HG03095 (cell line): ENCODE measurements at regions not wholly inside any gene's neighbourhood (a gene's known extent, or its start where the extent isn't known, plus 50 kb on each side); places are given as distances from the start of the nearest gene placed in this dataset.
"Not testable (repeated sequence)": the region's sequence is repeated elsewhere in the genome, so short reads cannot be mapped to it uniquely, and the experiment has no call there.

ENCODE experiments used
- ATAC-seq: cut with Tn5 transposase; IDR thresholded peaks from one replicate; pipeline ENCODE4 v1.9.1; 2021; ENCODE audit warnings: moderate library complexity; ENCODE audit not compliant: unreplicated experiment

GRCh38 chr10:36766415-36766810 is 359.0 kb upstream of the ANKRD30A start:
- ATAC-seq = no peak

DNA sequence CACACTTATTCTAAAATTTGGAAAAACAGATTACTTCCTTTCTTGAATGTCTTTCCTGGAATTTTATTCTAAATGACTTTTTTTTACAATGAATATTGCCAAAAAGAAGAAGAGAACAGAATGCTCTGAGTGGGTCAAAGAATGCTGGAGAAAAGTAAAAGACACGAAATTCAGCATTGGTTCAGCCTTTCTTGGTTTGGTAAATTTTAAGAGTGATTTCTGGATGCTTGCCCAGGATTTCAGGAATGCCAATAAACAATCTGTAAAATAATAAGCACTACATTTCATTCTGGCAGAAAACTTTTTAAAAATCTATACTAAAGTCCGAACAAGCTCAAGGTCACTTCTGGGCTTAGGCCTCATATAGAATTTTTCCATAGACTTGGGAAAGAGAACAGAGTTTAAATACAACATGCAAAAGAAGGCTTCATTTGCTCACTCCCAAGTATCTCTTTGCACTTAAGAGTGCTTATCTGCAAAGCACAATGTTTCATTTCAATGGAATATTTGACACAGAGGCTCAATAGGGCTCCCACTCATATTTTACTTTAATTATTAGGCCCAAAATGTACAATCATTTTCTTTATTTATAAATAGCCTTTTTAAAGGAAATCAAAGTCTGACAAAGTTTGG is 359.5 kb upstream of the ANKRD30A start:
- no peak for ATAC-seq

DNA sequence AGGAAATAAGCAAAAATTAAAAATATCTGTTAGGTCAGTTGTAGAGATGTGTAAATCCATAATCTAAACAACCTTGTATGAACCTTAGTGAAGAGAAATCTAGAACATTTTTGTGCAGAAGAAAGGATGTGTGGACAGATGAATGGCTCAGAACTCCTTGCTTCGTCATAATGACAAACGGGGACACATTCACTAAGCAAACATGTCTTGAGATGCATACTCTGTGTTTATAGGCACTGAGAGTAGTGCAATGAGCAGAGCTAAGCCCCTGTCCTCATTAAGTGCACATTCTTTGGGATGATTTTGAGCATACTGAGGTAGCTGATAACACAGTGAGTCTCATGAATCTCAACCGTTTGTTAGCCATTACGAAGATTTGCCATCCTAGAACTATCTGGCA is 360.6 kb upstream of the ANKRD30A start:
- no peak for ATAC-seq

- no peak for ATAC-seq
Measured at GRCh38 chr10:36761121-36761520, 364.3 kb upstream of the ANKRD30A start.

DNA sequence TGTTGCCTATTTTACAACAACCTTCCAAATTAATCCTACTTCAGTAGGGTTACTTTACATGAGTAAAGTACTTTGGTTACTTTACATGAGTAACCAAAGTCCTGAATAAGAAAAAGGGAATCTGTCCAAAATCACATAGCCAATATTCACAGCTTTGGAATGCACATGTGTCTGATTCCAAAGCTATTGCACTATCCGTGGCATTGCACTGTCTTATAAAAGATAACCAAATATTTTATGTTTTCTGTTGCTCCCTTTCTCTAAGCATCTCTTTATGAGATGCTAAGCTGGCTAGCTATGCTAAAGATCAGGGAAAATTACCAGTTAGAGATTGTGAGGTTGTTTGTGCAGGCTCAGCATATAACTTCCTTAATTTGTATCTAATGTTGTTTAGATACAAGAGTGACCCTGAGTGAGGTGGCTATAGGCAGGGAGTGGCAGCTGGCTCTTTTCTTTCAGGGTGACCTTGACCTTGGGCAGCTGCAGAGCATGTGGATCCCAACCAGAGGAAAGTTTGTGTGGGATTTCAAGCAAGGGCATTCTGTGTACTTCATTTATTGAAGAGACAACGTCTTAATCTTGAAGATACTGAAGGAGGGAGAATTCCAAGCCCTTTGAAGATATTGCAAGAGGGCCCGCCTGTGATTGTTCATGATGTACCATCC is 366.1 kb upstream of the ANKRD30A start:
- no peak for ATAC-seq

DNA sequence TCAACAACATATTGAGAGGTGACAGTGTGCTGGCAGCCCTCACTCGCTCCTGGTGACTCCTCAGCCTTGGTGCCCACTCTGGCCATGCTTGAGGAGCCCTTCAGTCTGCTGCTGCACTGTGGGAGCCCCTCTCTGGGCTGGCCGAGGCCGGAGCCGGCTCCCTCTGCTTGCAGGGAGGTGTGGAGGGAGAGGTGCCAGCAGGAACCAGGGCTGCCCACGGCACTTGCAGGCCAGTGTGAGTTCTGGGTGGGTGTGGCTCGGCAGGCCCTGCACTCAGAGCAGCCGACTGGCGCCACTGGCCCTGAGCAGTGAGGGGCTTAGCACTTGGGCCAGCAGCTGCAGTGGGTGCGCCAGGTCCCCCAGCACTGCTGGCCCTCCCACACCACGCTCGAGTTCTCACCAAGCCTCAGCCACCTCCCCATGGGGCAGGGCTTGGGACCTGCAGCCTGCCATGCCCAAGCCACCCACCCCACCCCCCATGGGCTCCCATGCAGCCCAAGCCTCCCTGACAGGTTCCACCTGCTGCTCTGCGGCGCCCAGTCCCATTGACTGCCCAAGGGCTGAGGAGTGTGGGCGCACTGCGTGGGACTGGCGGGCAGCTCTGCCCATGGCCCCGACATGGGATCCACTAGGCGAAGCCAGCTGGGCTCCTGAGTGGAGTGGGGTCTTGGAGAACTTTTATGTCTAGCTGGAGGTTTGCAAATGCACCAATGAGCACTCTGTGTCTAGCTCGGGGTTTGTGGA is 377.1 kb upstream of the ANKRD30A start:
- ATAC-seq = no peak

- ATAC-seq = no peak
Measured at GRCh38 chr10:36739884-36740445, 385.4 kb upstream of the ANKRD30A start.

GRCh38 chr10:36738738-36739431 is 386.5 kb upstream of the ANKRD30A start:
- ATAC-seq = no peak

GRCh38 chr10:36736311-36736710 is 389.1 kb upstream of the ANKRD30A start:
- ATAC-seq = no peak

DNA sequence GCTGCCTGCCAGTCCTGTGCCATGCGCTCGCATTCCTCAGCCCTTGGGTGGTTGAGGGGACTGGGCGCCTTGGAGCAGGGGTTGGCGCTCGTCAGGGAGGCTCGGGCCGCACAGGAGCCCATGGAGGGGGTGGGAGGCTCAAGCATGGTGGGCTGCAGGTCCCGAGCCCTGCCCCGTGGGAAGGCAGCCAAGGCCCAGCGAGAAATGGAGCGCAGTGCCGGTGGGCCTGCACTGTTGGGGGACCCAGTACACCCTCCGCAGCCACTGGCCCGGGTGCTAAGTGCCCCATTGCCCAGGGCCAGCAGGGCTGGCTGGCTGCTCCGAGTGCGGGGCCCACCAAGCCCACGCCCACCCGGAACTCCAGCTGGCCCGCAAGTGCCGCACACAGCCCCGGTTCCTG is 390.8 kb upstream of the ANKRD30A start:
- not testable (repeated sequence) for ATAC-seq

GRCh38 chr10:36730316-36730715 is 395.1 kb upstream of the ANKRD30A start:
- ATAC-seq = no peak

DNA sequence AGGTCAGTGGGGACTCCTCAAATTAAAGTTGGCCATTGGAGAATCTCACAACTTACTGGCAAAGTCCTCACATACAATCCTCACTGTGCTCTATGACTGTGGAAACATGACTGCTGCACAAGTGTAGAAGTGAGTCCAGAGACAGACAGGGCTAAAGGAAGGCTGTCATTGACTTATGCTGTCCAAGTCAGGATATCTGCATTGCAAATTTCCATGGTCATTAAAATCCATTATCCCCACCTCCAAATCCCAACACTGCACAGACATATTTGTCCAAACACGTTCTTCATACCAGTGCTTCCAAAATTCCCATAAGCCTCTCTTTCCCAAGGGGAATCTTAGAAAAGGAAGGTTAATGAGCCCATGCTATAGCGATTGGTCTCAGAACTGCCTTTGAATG is 396.8 kb upstream of the ANKRD30A start:
- ATAC-seq = no peak

- ATAC-seq = no peak
Measured at GRCh38 chr10:36725581-36726520, 399.5 kb upstream of the ANKRD30A start.

GRCh38 chr10:36722777-36723176 is 402.6 kb upstream of the ANKRD30A start:
- no peak for ATAC-seq

DNA sequence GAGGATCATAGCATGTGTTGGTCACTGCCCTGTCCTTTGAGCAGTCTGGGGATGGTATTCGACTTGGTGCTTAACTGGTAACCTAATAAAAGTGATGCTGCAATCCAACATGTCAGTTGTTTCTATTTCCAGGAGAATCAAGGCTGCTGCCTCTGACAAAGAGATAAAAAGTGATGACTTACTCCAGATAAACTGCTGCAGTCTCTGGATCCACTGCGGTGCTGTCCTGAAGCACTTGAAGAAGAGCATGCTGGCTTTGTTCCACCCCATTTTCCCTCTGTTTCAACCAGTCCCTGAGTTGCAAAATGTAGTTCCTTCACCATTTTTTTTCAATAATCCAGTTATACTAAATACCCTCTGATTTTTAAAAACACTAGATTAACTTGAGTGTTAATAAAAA is 403.5 kb upstream of the ANKRD30A start:
- ATAC-seq = no peak

- no peak for ATAC-seq
Measured at GRCh38 chr10:36720895-36721294, 404.5 kb upstream of the ANKRD30A start.

- ATAC-seq = no peak
Measured at GRCh38 chr10:36717118-36717517, 408.3 kb upstream of the ANKRD30A start.

- ATAC-seq = no peak
Measured at GRCh38 chr10:36716291-36716690, 409.1 kb upstream of the ANKRD30A start.

GRCh38 chr10:36712695-36713094 is 412.7 kb upstream of the ANKRD30A start:
- ATAC-seq = no peak

DNA sequence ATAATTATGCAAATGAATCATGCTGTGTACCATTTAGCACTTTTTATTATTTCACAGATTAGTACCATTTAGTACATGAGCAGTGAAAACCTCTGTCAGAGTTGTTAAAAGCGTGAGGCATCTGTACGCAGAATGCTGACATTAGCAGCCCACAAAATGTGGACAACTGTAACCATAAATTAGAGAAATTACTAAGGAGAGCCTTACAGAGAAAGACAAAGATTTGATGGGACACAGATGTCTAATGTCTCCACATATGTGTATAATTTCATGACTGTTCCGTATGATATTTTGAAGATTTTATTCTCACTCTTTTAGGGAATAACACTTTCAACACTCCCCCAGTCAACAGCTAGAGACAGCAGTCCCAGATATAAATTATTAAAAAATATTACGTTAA is 414.0 kb upstream of the ANKRD30A start:
- no peak for ATAC-seq
